MM.1S (cell line): ENCODE measurements at regions not wholly inside any gene's neighbourhood (a gene's known extent, or its start where the extent isn't known, plus 50 kb on each side); places are given as distances from the start of the nearest gene placed in this dataset.

Experiments used
- CTCF ChIP-seq: fragments of 300-600 bp; sonication (generic); IDR thresholded peaks from 2 replicates; pipeline ENCODE4 v1.5.1; 2016; ENCODE audit warnings: antibody characterized with exemption, low read length, mixed read lengths
- EZH2 ChIP-seq: fragments of 300-600 bp; sonication (generic); optimal IDR thresholded peaks from 2 replicates; pipeline ENCODE3; 2017; ENCODE audit warnings: low read depth, mild to moderate bottlenecking, antibody characterized with exemption, low read length, mixed read lengths
- EZH2phosphoT487 ChIP-seq: fragments of 300-600 bp; sonication (generic); IDR thresholded peaks from 2 replicates; pipeline ENCODE4 v1.6.1; 2018; ENCODE audit warnings: antibody characterized with exemption, low read length

GRCh38 chr10:20988357-20988983, 91.4 kb upstream of the NEBL start:
- no peak for TF ChIP-seq CTCF
- TF ChIP-seq EZH2: no peak
- no peak for TF ChIP-seq EZH2phosphoT487
